ENCODE measurements at regions not wholly inside any gene's neighbourhood (a gene's known extent, or its start where the extent isn't known, plus 50 kb on each side); places are given as distances from the start of the nearest gene placed in this dataset.

GRCh38 chr16:5993356-5993755 lies 895.8 kb upstream of the EEF2KMT start:
- no peak for TF ChIP-seq CTCF (IDR thresholded peaks at IDR 0.05)
- TF ChIP-seq POLR2A (IDR thresholded peaks at IDR 0.05) = no peak
- TF ChIP-seq EP300 (IDR thresholded peaks at IDR 0.05; ENCODE audit: low read depth) = no peak
- no peak for TF ChIP-seq POLR2AphosphoS5 (IDR thresholded peaks at IDR 0.05)

Data from transverse colon (tissue), 4 donors.